Vagina (tissue), 2 donors: ENCODE measurements at regions not wholly inside any gene's neighbourhood (a gene's known extent, or its start where the extent isn't known, plus 50 kb on each side); places are given as distances from the start of the nearest gene placed in this dataset.

ENCODE experiments used
- DNase-seq, 2 donors: peaks; one replicate each; pipeline ENCODE4 v3.0.0-alpha.2; 2017; ENCODE audit errors: extremely low spot score in 2 of 2
- H3K27ac ChIP-seq: fragments of 200-600 bp; sonication (generic); one replicate; pipeline ENCODE4 v1.5.1; 2019
- H3K27me3 ChIP-seq: fragments of 200-600 bp; sonication (generic); one replicate; pipeline ENCODE4 v1.5.1; 2019
- H3K36me3 ChIP-seq, 2 donors: fragments of 200-600 bp; sonication (generic); one replicate each; pipeline ENCODE4 v1.5.1; 2017 to 2019
- H3K4me1 ChIP-seq: fragments of 200-600 bp; sonication (generic); one replicate; pipeline ENCODE4 v1.5.1; 2019
- H3K4me3 ChIP-seq, 2 donors: fragments of 200-600 bp; sonication (generic); 1 replicate in 1 of 2; 2 replicates in 1 of 2; pipeline ENCODE4 v1.5.1; 2016 to 2019
- H3K9me3 ChIP-seq: fragments of 200-600 bp; sonication (generic); one replicate; pipeline ENCODE4 v1.5.1; 2019
- CTCF ChIP-seq, 3 experiments: fragments of 450-650 bp in 2 of 3; fragments of 200-600 bp in 1 of 3; sonication (generic) in 1 of 3; IDR thresholded peaks; one replicate each; pipeline ENCODE4 v1.5.1; 2017 to 2019; ENCODE audit warnings: antibody characterized with exemption in 3 of 3, mild to moderate bottlenecking in 2 of 3, moderate library complexity in 2 of 3
- POLR2A ChIP-seq, 2 donors: fragments of 450-650 bp; IDR thresholded peaks; one replicate each; pipeline ENCODE4 v1.6.1; 2017; ENCODE audit warnings: antibody characterized with exemption in 2 of 2, mild to moderate bottlenecking in 2 of 2, moderate library complexity in 2 of 2
- POLR2AphosphoS5 ChIP-seq, 2 donors: sonication (generic); formaldehyde crosslinking; IDR thresholded peaks; one replicate each; pipeline ENCODE4 v1.9.0; 2017; ENCODE audit warnings: antibody characterized with exemption in 2 of 2, mild to moderate bottlenecking in 2 of 2, low read depth in 1 of 2; ENCODE audit not compliant: insufficient read depth in 1 of 2
- intact Hi-C: fragments of 100-400 bp; cut with DNase I; formaldehyde crosslinking; loops from one replicate; pipeline ENCODE4 v1.15.1; 2023

DNA sequence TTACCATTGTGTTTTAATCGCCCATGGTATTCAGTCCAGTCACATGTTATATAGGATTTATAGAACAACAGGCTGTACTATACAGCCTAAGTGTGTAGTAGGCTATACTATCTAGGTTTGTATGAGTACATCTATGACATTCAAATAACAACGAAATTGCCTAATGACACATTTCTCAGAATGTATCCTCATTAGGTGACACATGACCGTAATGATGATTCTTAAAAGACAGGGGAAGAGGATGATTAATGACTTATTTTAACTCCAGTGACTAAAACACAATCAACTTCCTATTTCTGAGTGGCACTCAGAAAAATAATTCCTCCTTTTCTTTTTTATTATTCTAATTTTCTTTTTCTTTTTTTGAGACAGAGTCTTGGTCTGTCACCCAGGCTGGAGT lies 63.0 kb upstream of the ACSL3 start:
- intact Hi-C loops: no loop called here
- no peak for TF ChIP-seq POLR2AphosphoS5 (IDR thresholded peaks at IDR 0.05; ENCODE audit: insufficient read depth in 1 of 2, low read depth in 1 of 2)
- no peak for TF ChIP-seq CTCF (IDR thresholded peaks at IDR 0.05)
- no peak for TF ChIP-seq POLR2A (IDR thresholded peaks at IDR 0.05)
- no peak for DNase-seq
- Histone ChIP-seq H3K4me3 (no peak overlapping the region), H3K4me1 (peaks cover 18% of the 10 kb centered on the region), H3K27ac (no peak overlapping the region), H3K9me3 (no peaks in the 10 kb centered on the region), H3K27me3 (no peaks in the 10 kb centered on the region), H3K36me3 (no peaks in the 10 kb centered on the region)

- no peak overlapping the region for H3K4me3 ChIP-seq
- TF ChIP-seq CTCF (IDR thresholded peaks at IDR 0.05): no peak
- no peak for TF ChIP-seq POLR2A (IDR thresholded peaks at IDR 0.05)
- no peak for TF ChIP-seq POLR2AphosphoS5 (IDR thresholded peaks at IDR 0.05; ENCODE audit: insufficient read depth in 1 of 2, low read depth in 1 of 2)
- intact Hi-C loops: no loop called here
- H3K36me3 ChIP-seq: no peaks in the 10 kb centered on the region
- DNase-seq: no peak
- no peak overlapping the region for H3K27ac ChIP-seq
- H3K27me3 ChIP-seq: no peaks in the 10 kb centered on the region
- peaks cover 18% of the 10 kb centered on the region for H3K4me1 ChIP-seq
- no peaks in the 10 kb centered on the region for H3K9me3 ChIP-seq
These were observed 62.3 kb upstream of the ACSL3 start for GRCh38 chr2:222798528-222798927.

- DNase-seq: no peak
- Histone ChIP-seq H3K36me3 (no peaks in the 10 kb centered on the region), H3K9me3 (no peaks in the 10 kb centered on the region), H3K4me3 (no peak overlapping the region), H3K27me3 (no peaks in the 10 kb centered on the region), H3K4me1 (peaks cover 18% of the 10 kb centered on the region), H3K27ac (no peak overlapping the region)
- intact Hi-C loops: no loop called here
- TF ChIP-seq POLR2AphosphoS5 (IDR thresholded peaks at IDR 0.05; ENCODE audit: insufficient read depth in 1 of 2, low read depth in 1 of 2) (no peak), POLR2A (IDR thresholded peaks at IDR 0.05) (no peak), CTCF (IDR thresholded peaks at IDR 0.05) (no peak)
These were observed 61.4 kb upstream of the ACSL3 start for GRCh38 chr2:222799262-222799918.

- no peak for DNase-seq
- Histone ChIP-seq H3K27me3 (no peaks in the 10 kb centered on the region), H3K4me1 (peaks cover 5% of the 10 kb centered on the region), H3K36me3 (no peaks in the 10 kb centered on the region), H3K27ac (no peak overlapping the region), H3K9me3 (no peaks in the 10 kb centered on the region), H3K4me3 (no peak overlapping the region)
- no peak for TF ChIP-seq CTCF (IDR thresholded peaks at IDR 0.05)
- no peak for TF ChIP-seq POLR2A (IDR thresholded peaks at IDR 0.05)
- intact Hi-C loops: no loop called here
These were observed 58.2 kb upstream of the ACSL3 start for GRCh38 chr2:222802514-222803196.

GRCh38 chr2:222804351-222804750 lies 56.5 kb upstream of the ACSL3 start:
- no peak overlapping the region for H3K27ac ChIP-seq
- no peaks in the 10 kb centered on the region for H3K9me3 ChIP-seq
- no peak overlapping the region for H3K4me3 ChIP-seq
- H3K27me3 ChIP-seq: no peaks in the 10 kb centered on the region
- intact Hi-C loops: no loop called here
- DNase-seq: no peak
- H3K4me1 ChIP-seq: no peaks in the 10 kb centered on the region
- TF ChIP-seq POLR2A (IDR thresholded peaks at IDR 0.05) (no peak), POLR2AphosphoS5 (IDR thresholded peaks at IDR 0.05; ENCODE audit: insufficient read depth in 1 of 2, low read depth in 1 of 2) (no peak), CTCF (IDR thresholded peaks at IDR 0.05) (no peak)
- no peaks in the 10 kb centered on the region for H3K36me3 ChIP-seq
